ENCODE measurements at regions not wholly inside any gene's neighbourhood (a gene's known extent, or its start where the extent isn't known, plus 50 kb on each side); places are given as distances from the start of the nearest gene placed in this dataset.

- Histone ChIP-seq H3K9me3 (peaks cover 0 to 8% (median 0%) of the 10 kb centered on the region in 12 donors), H3K27ac (no peak overlapping the region), H3K4me3 (no peak overlapping the region), H3K27me3 (peaks cover 0 to 4% (median 0%) of the 10 kb centered on the region in 9 donors), H3K36me3 (no peaks in the 10 kb centered on the region), H3K4me1 (no peaks in the 10 kb centered on the region)
- intact Hi-C loops (cut with DNase I): no loop called here
- TF ChIP-seq POLR2A (IDR thresholded peaks at IDR 0.05): no peak
- TF ChIP-seq, protein P1, sequence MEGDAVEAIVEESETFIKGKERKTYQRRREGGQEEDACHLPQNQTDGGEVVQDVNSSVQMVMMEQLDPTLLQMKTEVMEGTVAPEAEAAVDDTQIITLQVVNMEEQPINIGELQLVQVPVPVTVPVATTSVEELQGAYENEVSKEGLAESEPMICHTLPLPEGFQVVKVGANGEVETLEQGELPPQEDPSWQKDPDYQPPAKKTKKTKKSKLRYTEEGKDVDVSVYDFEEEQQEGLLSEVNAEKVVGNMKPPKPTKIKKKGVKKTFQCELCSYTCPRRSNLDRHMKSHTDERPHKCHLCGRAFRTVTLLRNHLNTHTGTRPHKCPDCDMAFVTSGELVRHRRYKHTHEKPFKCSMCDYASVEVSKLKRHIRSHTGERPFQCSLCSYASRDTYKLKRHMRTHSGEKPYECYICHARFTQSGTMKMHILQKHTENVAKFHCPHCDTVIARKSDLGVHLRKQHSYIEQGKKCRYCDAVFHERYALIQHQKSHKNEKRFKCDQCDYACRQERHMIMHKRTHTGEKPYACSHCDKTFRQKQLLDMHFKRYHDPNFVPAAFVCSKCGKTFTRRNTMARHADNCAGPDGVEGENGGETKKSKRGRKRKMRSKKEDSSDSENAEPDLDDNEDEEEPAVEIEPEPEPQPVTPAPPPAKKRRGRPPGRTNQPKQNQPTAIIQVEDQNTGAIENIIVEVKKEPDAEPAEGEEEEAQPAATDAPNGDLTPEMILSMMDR (IDR thresholded peaks at IDR 0.05): no peak
- DNase-seq (no peak), ATAC-seq (no peak)
- WGBS, 4 donors: 52 to 63% (median 58%) methylated on average over 3 of the region's 3 CpGs
Observed at GRCh38 chr19:28258829-28259228, 954.1 kb downstream of the UQCRFS1 start.

GRCh38 chr19:28257396-28257795 lies 955.6 kb downstream of the UQCRFS1 start:
- intact Hi-C loops (cut with DNase I): no loop called here
- Histone ChIP-seq H3K27ac (no peak overlapping the region), H3K4me1 (no peaks in the 10 kb centered on the region), H3K36me3 (no peaks in the 10 kb centered on the region), H3K4me3 (no peak overlapping the region), H3K9me3 (peaks cover 0 to 8% (median 0%) of the 10 kb centered on the region in 12 donors), H3K27me3 (peaks cover 0 to 4% (median 0%) of the 10 kb centered on the region in 9 donors)
- ATAC-seq (no peak), DNase-seq (no peak)
- 0 to 27% (median 22%) methylated on average over 1 of the region's 1 CpG; no CpG with 5 or more reads in 1 of the 4 donors for WGBS, 4 donors
- no peak for TF ChIP-seq POLR2A (IDR thresholded peaks at IDR 0.05)
- TF ChIP-seq, protein P1 (IDR thresholded peaks at IDR 0.05): no peak

DNA sequence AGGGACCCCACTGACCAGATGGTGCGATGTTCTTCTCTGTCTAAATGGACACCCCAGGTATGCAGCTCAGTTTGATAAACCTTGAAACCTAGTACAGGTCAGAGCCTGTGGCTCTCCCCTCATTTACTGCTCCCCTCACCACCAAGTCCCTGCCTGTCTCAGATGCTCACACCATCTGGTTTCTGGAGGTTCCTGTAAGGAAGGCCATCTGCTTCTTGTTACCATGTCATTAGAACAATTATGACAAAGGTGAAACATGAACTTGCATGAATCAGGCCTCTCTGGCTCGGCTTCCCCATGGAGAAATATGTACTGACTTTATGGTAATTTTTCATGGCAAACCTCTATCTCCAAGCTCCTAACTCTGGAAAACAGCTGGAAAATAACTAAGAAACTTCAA lies 965.7 kb downstream of the UQCRFS1 start:
- Histone ChIP-seq H3K27me3 (no peaks in the 10 kb centered on the region), H3K4me1 (no peaks in the 10 kb centered on the region), H3K36me3 (no peaks in the 10 kb centered on the region), H3K9me3 (no peaks in the 10 kb centered on the region), H3K27ac (no peak overlapping the region), H3K4me3 (no peak overlapping the region)
- DNase-seq: no peak
- TF ChIP-seq, protein P1 (IDR thresholded peaks at IDR 0.05): no peak
- TF ChIP-seq POLR2A (IDR thresholded peaks at IDR 0.05): no peak
- intact Hi-C loops (cut with DNase I): loop anchor here in 3 of 10 donors (5.0 to 10.0 kb wide), 3 partner anchors 75 to 272 kb away; no protein-coding TSS in a partner anchor
- 78 to 90% (median 82%) methylated on average over 2 of the region's 2 CpGs for WGBS, 4 donors
- no peak for ATAC-seq

DNA sequence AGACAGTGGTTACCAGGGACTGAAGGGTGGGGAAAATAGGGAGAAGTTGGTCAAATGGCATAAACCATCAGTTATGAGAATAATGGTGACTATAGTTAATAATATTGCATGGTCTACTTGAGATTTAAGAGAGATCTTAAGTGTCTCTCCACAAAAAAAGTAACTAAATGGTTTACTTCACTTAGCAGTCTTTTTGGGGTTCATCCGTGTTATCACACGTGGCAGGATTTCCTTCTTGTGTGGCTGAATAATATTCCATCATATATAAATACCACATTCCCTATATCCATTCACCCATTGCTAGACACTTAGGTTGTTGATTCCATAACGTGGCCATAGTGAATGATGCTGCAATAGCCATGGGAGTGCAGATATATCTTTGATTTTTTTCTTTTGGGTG lies 967.0 kb downstream of the UQCRFS1 start:
- TF ChIP-seq, protein P1 (IDR thresholded peaks at IDR 0.05): no peak
- no peak for TF ChIP-seq POLR2A (IDR thresholded peaks at IDR 0.05)
- WGBS, 4 donors: 67 to 77% (median 71%) methylated on average over 3 of the region's 3 CpGs

More for the DNA sequence above, 967.0 kb downstream of the UQCRFS1 start:
- no peaks in the 10 kb centered on the region for H3K36me3 ChIP-seq
- intact Hi-C loops (cut with DNase I): loop anchor here in 3 of 10 donors (5.0 to 10.0 kb wide), 3 partner anchors 76 to 271 kb away; no protein-coding TSS in a partner anchor
- H3K27ac ChIP-seq: no peak overlapping the region
- H3K9me3 ChIP-seq: no peaks in the 10 kb centered on the region
- ATAC-seq: no peak
- no peaks in the 10 kb centered on the region for H3K4me1 ChIP-seq
- no peak overlapping the region for H3K4me3 ChIP-seq
- no peaks in the 10 kb centered on the region for H3K27me3 ChIP-seq
- no peak for DNase-seq

All from heart left ventricle (tissue), 16 donors.